GM21381 (cell line): ENCODE measurements at regions not wholly inside any gene's neighbourhood (a gene's known extent, or its start where the extent isn't known, plus 50 kb on each side); places are given as distances from the start of the nearest gene placed in this dataset.
"Not testable (repeated sequence)": the region's sequence is repeated elsewhere in the genome, so short reads cannot be mapped to it uniquely, and the experiment has no call there.

ENCODE experiments used
- ATAC-seq: cut with Tn5 transposase; IDR thresholded peaks from one replicate; pipeline ENCODE4 v1.9.1; 2021; ENCODE audit warnings: mild to moderate bottlenecking, moderate library complexity; ENCODE audit not compliant: unreplicated experiment

DNA sequence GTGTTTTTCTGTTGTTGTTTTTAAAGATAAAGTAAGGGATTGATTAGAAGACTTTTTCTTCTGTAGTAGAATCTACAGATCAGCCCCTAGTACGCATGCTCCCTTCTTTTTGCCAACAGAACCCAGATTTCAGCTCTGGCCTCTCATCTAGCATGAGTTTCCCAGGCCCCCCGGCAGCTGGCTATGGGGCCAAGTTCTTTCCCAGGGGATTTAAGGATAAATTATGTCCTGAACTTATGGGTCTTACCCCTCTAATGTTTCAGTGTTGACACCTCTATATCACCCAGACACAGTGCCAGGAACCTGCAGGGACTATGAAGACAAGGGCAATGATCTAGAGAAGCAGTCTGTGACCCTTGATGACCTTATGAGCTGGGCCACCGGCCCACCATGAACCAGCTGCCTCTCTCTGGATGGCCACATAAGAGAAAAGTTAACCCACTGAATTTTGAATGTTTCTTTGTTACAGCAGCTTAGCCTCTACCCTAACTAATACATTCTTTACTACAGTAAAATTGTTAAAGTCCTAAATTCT, 150.5 kb downstream of the UNC5CL start:
- ATAC-seq = no peak

GRCh38 chr6:40887792-40888340, 151.2 kb downstream of the UNC5CL start:
- no peak for ATAC-seq

DNA sequence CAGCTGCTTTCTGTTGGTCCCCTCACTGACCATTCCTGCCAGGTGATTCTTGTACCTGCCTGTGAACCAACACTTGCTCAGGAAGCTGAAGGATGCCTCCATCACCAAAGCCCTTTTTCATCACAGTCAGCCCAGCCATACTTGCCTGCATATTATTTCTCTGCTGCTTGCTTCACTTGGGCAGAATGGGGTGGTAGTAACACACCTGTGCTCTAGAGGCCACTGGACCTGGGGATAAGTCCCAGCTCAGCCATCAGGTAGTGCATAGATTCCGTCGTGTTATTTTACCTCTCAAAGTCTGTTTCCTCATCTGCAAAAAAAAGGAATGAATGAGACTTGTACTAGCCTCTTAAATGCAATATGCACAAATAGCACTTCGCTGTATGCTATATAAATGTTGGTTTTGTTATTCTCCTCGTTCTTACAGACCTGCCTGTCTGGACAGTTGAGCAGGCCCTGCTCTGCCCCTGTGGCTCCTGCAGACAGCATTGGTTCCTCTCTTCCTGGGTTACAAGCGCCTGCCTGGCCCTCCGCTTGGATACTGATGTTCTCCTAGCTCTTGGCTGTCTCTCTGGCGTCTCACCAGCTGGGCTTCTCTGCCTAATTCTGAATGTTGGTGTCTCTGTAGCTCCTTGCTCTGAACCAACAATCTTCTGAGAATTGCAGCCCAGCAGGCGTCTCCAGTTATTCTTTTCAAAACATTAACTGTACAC, 151.8 kb downstream of the UNC5CL start:
- ATAC-seq = no peak

DNA sequence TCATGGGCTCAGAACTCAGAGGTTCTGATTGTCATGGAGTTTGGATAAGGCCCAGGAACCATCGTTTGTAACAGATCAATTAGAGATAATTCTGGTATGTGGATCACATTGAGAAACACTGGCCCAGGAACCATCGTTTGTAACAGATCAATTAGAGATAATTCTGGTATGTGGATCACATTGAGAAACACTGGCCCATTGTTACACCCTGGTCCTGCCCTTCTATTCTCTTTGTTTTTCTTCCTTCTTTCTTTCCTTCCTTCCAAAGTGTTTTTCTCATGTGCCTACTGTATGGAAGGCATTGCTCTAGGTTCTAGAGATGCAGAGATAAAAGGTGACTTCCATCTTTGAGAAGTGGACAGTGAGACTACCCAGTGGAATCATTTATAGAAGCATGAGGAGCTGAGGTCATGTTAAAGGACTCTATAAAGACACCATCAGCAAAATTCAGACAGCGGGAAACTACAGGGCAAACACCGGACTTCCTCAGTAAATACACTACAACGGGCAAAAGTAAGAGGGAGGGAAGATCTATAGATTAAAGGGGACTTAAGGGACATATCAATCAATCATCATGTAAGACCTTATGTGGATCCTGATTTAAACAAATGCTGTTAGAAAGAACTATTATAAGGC, 153.8 kb downstream of the UNC5CL start:
- ATAC-seq = no peak

GRCh38 chr6:40882323-40882997, 156.6 kb downstream of the UNC5CL start:
- ATAC-seq = no peak

- no peak for ATAC-seq
Observed at GRCh38 chr6:40881501-40881900, 157.5 kb downstream of the UNC5CL start.

DNA sequence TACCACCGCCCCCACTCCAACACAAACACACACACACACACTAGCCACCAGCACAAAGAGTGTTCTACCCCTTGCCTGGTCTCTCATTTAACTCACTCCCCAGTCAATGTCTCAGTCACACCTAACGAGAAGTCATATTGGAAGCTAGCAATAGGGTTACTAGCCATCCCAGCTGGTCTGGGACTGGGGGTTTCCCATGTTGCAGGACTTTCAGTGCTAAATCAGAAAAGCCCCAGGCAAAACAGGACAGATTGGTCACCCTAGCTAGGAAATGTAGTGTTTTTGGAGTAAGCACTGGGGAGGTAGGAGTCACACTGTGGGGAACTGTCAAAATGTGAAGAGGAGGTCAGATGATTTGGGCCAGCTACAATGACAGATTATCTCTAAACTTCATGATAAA, 158.1 kb downstream of the UNC5CL start:
- ATAC-seq = no peak

GRCh38 chr6:40879169-40879568, 159.9 kb downstream of the UNC5CL start:
- no peak for ATAC-seq

- ATAC-seq = no peak
Observed at GRCh38 chr6:40877362-40877761, 161.7 kb downstream of the UNC5CL start.

DNA sequence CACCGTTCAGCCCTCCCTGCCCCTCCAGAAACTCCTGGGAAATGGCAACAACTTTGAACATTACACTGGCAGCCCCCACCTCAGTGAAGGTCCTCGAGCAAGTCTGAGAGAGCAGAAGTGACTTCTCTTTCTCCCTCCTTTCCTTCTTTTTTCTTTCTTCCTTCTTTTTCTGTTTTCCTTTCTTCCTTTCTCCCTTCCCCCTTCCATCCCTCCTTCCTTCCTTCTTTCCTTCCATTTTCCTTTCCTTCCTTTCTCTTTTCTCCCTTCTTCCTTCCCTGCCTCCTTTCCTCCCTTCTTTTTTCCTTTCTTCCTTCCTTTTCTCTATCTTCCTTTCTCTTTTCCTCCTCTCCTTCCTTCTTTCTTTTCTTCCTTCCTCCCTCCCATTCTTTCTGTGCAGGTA, 162.7 kb downstream of the UNC5CL start:
- ATAC-seq = no peak

GRCh38 chr6:40874495-40874894, 164.5 kb downstream of the UNC5CL start:
- ATAC-seq = no peak

DNA sequence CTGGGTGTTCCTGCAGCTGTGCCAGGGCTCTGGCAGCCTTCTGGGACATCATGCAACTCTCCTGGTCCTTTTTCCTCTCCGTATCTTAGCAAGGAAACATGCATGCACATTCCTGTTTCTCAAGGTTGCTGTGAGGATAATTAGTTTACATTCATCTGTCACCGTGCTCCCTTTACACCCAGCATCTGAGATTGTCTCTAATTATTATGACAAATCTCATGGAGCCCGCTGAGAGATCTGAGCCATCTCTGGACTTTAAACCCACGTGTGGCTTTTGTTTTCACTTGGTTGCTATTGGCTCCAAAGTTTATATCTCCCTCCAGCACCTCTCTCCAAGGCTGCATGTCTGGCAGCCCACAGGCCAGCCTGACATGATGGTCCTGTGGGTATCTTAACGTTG, 167.6 kb downstream of the UNC5CL start:
- no peak for ATAC-seq

DNA sequence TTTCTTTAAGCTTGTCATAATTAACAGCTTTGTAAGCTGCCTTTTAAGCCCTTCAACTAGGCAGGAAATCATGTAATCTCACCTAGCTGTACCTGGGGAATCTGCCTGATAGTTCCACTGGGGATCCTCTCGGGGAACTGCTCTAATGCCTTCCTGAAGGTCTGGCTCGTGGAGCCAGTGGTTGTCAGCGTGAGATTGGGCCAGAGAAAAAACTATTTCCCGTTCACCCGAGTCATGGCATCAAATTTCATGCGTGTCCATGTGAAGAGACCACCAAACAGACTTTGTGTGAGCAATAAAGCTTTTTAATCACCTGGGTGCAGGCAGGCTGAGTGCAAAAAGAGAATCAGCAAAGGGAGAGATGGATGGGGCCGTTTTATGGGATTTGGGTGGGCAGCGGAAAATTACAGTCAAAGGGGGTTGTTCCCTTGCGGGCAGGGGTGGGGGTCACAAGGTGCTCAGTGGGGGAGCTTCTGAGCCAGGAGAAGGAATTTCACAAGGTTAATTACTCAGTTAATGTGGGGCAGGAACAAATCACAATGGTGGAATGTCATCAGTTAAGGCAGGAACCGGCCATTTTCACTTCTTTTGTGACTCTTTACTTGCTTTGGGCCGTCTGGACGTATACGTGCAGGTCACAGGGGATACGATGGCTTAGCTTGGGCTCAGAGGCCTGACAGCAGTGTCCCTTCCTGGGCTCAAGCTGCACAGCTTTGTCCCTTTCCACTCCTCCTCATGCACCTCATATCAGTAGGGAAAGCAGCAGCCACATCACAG, 170.7 kb downstream of the UNC5CL start:
- ATAC-seq = not testable (repeated sequence)

DNA sequence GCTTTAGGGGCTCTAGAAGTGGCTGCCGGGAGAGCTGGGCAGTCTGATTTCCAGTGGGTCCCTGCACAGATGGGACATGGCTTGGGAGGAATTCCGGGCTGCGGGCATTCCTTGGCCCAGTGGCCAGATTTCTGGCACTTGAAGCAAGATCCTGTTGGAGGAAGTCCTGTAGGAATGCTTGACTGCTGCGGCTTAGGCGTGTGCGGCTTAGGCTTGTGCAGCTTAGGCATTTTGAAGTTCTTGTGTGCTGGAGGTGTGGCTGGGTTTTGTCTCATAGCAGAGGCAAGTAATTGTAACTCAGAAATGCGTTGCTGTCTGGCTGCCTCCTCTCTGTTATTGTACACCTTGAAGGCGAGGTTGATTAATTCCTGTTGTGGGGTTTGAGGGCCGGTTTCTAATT, 171.5 kb downstream of the UNC5CL start:
- not testable (repeated sequence) for ATAC-seq

- ATAC-seq = not testable (repeated sequence)
Observed at GRCh38 chr6:40865259-40865658, 173.8 kb downstream of the UNC5CL start.

DNA sequence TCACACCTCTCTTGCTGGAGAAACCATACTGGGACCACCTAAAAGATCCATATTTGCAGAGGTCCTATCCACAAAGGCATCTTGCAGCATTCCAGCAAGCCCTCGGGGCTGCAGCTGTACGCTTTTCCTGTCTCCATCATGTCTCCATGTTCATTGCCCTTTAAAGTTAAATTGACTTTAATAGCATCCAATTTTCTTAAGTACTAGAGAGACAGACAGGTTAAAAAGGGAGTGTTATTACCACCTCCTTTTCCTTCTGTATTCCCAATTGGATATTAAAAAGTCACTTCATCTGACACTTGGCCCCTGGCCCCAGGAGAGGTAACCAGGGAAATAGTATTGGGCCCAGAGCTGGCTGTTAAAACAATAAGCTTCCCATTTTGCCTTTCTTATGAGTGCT, 178.6 kb downstream of the UNC5CL start:
- no peak for ATAC-seq

GRCh38 chr6:40856271-40856670, 182.8 kb downstream of the UNC5CL start:
- ATAC-seq = no peak

DNA sequence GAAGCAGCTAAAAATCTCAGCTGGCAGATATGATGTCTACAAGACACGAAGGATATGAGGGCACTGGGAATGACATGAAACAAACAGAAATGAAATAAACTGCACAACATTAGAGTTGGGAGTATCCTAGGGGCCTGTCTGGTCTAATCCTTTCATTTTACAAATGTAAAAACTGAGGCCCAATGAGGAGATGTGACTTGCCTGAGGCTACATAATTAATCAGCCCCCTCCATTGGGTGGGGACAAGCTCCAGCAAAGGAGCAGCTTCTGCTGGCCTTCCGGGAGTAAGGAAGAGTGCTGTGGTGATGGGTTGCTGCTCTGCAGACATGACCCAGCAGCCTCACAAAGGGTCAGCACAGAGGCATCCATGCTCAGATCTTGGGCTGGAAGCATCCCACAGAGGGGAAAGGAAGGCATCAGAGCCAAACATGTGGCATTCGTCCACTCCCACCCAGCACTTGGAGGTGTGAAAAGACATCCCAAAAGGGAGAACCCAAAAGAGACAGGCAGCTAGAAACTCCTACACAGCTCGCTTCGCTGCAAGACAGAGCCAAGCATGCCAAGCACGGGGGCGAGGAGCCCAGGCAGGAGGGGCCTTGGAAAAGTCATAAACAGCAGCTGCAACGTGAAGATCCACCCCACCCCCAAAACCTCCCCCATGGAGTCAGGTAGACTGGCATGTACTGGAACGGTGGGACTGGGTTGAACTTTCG, 183.7 kb downstream of the UNC5CL start:
- no peak for ATAC-seq

GRCh38 chr6:40854592-40854991, 184.4 kb downstream of the UNC5CL start:
- ATAC-seq = no peak

- ATAC-seq = no peak
Observed at GRCh38 chr6:40852779-40853373, 186.1 kb downstream of the UNC5CL start.
